K562 (cell line): ENCODE measurements at regions not wholly inside any gene's neighbourhood (a gene's known extent, or its start where the extent isn't known, plus 50 kb on each side); places are given as distances from the start of the nearest gene placed in this dataset.

Experiments
- ATAC-seq: fragments of 200-7000 bp; cut with Tn5 transposase; 3 replicates; pipeline ENCODE4 v1.9.1; 2020; ENCODE audit warnings: moderate library complexity
- BruUV-seq: library from RNA; stranded (reverse); fragments of 400-500 nt; replicated peaks from 2 replicates; lab custom pipeline; 2021; lab: Mats Ljungman, UMichigan
- CTCF ChIA-PET: fragments of 300-600 bp; formaldehyde crosslinking; extraction: SDS; loops from one replicate; lab custom pipeline; 2021; ENCODE audit warnings: low intra/inter-chr PET ratio; lab: Yijun Ruan, JAX
- POLR2A ChIA-PET: fragments of 300-600, 350-650 bp; sonication (Branson Sonifier 250); formaldehyde crosslinking; extraction: SDS; loops from one replicate; lab custom pipeline; 2021; ENCODE audit warnings: antibody characterized with exemption, inconsistent platforms; lab: Yijun Ruan, JAX
- DNase-seq, 4 experiments: peaks; one replicate each; pipeline versions ENCODE4 v3.0.0 to v3.0.0-alpha.2; 2011 to 2018; ENCODE audit warnings: low spot score in 3 of 4, mixed read lengths in 3 of 4; ENCODE audit errors: extremely low read depth in 1 of 4
- FAIRE-seq: peaks from 2 replicates; lab custom pipeline; 2011; peaks lifted over from hg19 to GRCh38; lab: Jason Lieb, UNC
- H2AFZ ChIP-seq: 2 replicates; pipeline ENCODE4 v1.6.0; 2011; ENCODE audit warnings: low read depth, low read length, control low read depth, inconsistent platforms
- H3K27ac ChIP-seq: fragments of 200-600 bp; 3 replicates; pipeline ENCODE4 v1.8.0; 2011; ENCODE audit warnings: low read depth, mild to moderate bottlenecking, control low read depth, inconsistent platforms, low read length, moderate library complexity, mixed read lengths; ENCODE audit errors: extremely low read depth
- H3K27me3 ChIP-seq, 2 experiments: fragments of 300-600 bp in 1 of 2; 2 replicates in 1 of 2; 3 replicates in 1 of 2; pipeline versions ENCODE4 v1.6.0 to v1.8.0; 2011; ENCODE audit warnings: inconsistent platforms in 2 of 2, low read length in 2 of 2, mild to moderate bottlenecking in 1 of 2, mixed read lengths in 1 of 2, moderate library complexity in 1 of 2; ENCODE audit not compliant: control insufficient read depth in 2 of 2, insufficient read depth in 2 of 2
- H3K36me3 ChIP-seq: fragments of 300-600 bp; 3 replicates; pipeline ENCODE4 v1.8.0; 2011; ENCODE audit warnings: mild to moderate bottlenecking, low read length, inconsistent platforms; ENCODE audit not compliant: control insufficient read depth, insufficient read depth
- H3K4me1 ChIP-seq, 2 experiments: fragments of 200-600 bp in 1 of 2; replicated peaks in 1 of 2; 2 replicates in 1 of 2; 3 replicates in 1 of 2; pipeline versions ENCODE4 v1.5.1 to v1.8.0; 2011; ENCODE audit warnings: inconsistent platforms in 2 of 2, low read length in 2 of 2, mild to moderate bottlenecking in 1 of 2, mixed read lengths in 1 of 2, moderate library complexity in 1 of 2; ENCODE audit not compliant: control insufficient read depth in 2 of 2, insufficient read depth in 2 of 2
- H3K4me2 ChIP-seq: 2 replicates; pipeline ENCODE4 v1.6.1; 2011; ENCODE audit warnings: low read length, control low read depth, inconsistent platforms, mixed read lengths; ENCODE audit not compliant: insufficient read depth
- H3K4me3 ChIP-seq: fragments of 200-600 bp; sonication (generic), shearing (Covaris generic); 2 replicates; pipeline ENCODE4 v1.5.1; 2016; ENCODE audit warnings: control low read depth, inconsistent platforms
- H3K79me2 ChIP-seq: fragments of 200-600 bp; 3 replicates; pipeline ENCODE4 v1.8.0; 2011; ENCODE audit warnings: low read length, inconsistent platforms; ENCODE audit not compliant: control insufficient read depth, insufficient read depth
- H3K9ac ChIP-seq, 2 experiments: 2 replicates each; pipeline versions ENCODE4 v1.6.0 to v1.6.1; 2011; ENCODE audit warnings: low read depth in 2 of 2, low read length in 2 of 2, control low read depth in 1 of 2, inconsistent platforms in 1 of 2, mild to moderate bottlenecking in 1 of 2, mixed read lengths in 1 of 2; ENCODE audit not compliant: insufficient read depth in 1 of 2
- H3K9me1 ChIP-seq: one replicate; pipeline ENCODE4 v1.6.0; 2011; ENCODE audit warnings: inconsistent platforms, mild to moderate bottlenecking, low read length, moderate library complexity; ENCODE audit not compliant: control insufficient read depth, insufficient read depth
- H3K9me3 ChIP-seq: replicated peaks from 2 replicates; pipeline ENCODE4 v1.5.1; 2011; ENCODE audit warnings: low read depth, low read length, inconsistent platforms; ENCODE audit not compliant: control insufficient read depth, insufficient read depth
- H4K20me1 ChIP-seq: replicated peaks from 2 replicates; pipeline ENCODE4 v1.6.1; 2011; ENCODE audit warnings: low read length, inconsistent platforms, mixed read lengths; ENCODE audit not compliant: control insufficient read depth, insufficient read depth
- CBFA2T2 ChIP-seq: fragments of 450-650 bp; conservative IDR thresholded peaks from 2 replicates; pipeline ENCODE4 v1.6.1; 2017; ENCODE audit warnings: mild to moderate bottlenecking
- CBFA2T3 ChIP-seq: fragments of 450-650 bp; IDR thresholded peaks from 2 replicates; pipeline ENCODE4 v1.6.1; 2017
- CHD1 ChIP-seq: fragments of 200-600 bp; sonication (generic); IDR thresholded peaks from one replicate; pipeline ENCODE4 v1.6.1; 2012; ENCODE audit warnings: mild to moderate bottlenecking, moderate library complexity, low read length, inconsistent platforms
- L3MBTL2 ChIP-seq: fragments of 450-650 bp; IDR thresholded peaks from 2 replicates; pipeline ENCODE4 v1.6.1; 2016; ENCODE audit warnings: mild to moderate bottlenecking, moderate library complexity
- MCM3 ChIP-seq: fragments of 450-650 bp; IDR thresholded peaks from 2 replicates; pipeline ENCODE4 v1.6.1; 2016
- MYC ChIP-seq, 2 experiments: fragments of 250-450 bp in 1 of 2; sonication (Bioruptor Pico) in 1 of 2; IDR thresholded peaks; 2 replicates each; pipeline versions ENCODE4 v1.5.1 to v1.6.1; 2012 to 2021; ENCODE audit warnings: low read depth in 2 of 2, borderline replicate concordance in 1 of 2, improper control_type of control experiment in 1 of 2, low read length in 1 of 2, mild to moderate bottlenecking in 1 of 2, moderate library complexity in 1 of 2
- RAD21 ChIP-seq, 2 experiments: fragments of 250-450 bp in 1 of 2; fragments of 450-650 bp in 1 of 2; sonication (Bioruptor Pico) in 1 of 2; formaldehyde crosslinking in 1 of 2; IDR thresholded peaks in 1 of 2; conservative IDR thresholded peaks in 1 of 2; 2 replicates each; pipeline versions ENCODE4 v1.4.0 to v1.8.0; 2020 to 2022; ENCODE audit warnings: mild to moderate bottlenecking in 2 of 2, moderate library complexity in 1 of 2
- TEAD4 ChIP-seq, 2 experiments: sonication (generic) in 1 of 2; formaldehyde crosslinking in 1 of 2; IDR thresholded peaks; 2 replicates each; pipeline versions ENCODE4 v1.6.1 to v1.8.0; 2012 to 2022; ENCODE audit warnings: borderline replicate concordance in 1 of 2, inconsistent platforms in 1 of 2, low read length in 1 of 2, mild to moderate bottlenecking in 1 of 2, missing genetic modification reagents in 1 of 2
- ZNF592 ChIP-seq: fragments of 450-650 bp; IDR thresholded peaks from 2 replicates; pipeline ENCODE4 v1.6.1; 2017; ENCODE audit warnings: antibody characterized with exemption, mild to moderate bottlenecking
- WGBS: fragments of 100-300 bp; shearing (Covaris generic); methylation state at CpG from one replicate; pipeline ENCODE4 v1.1.6; 2016; ENCODE audit warnings: low coverage, mixed read lengths; ENCODE audit not compliant: insufficient coverage; ENCODE audit errors: missing lambda C conversion rate; 5-methylcytosine and 5-hydroxymethylcytosine counted together
- in situ Hi-C: fragments of 300-500 bp; cut with MboI; formaldehyde crosslinking; loops from 4 replicates; pipeline ENCODE4 v1.15.0; 2018; ENCODE audit warnings: inconsistent platforms, mixed read lengths
- intact Hi-C: fragments of 100-400 bp; cut with micrococcal nuclease; formaldehyde crosslinking; loops from 2 replicates; pipeline ENCODE4 v1.14.2; 2022

DNA sequence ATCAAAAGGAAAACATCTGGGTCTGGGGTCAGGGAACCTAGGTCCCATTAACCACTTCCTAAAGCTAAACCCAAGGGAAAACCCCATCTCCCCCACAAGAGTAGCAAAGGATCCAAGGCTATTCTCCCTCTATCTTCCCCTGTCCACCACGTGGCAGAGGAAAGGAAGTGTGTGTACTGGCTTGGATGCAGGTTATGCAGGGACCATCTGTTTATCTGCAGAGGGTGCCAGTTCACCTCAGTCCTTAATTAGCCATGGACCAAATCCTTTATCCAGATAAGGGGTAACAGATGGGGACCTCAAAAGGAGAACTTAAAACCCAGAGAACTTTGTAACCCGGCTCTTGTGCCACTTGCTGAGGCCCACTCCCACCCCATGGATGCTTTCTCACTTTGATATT is 135.3 kb downstream of the ZNF518B start:
- H3K9me3 ChIP-seq = no peaks in the 10 kb centered on the region
- ChIA-PET POLR2A (interaction anchor here (1.9 kb wide), 1 partner anchor 15 kb away, joined by 4 read pairs; no protein-coding TSS in a partner anchor), CTCF (no interaction called here)
- peak in 2 of 4 experiments; percentile 24 to 25 for DNase-seq
- H3K4me2 ChIP-seq = no peak overlapping the region; the same call in 1 of the 2 replicates
- 25% methylated on average over 2 of the region's 2 CpGs for WGBS
- no TSS peak for BruUV-seq
- FAIRE-seq = no peak
- in situ Hi-C loops (no loop called here), intact Hi-C loops (no loop called here)
- H3K27ac ChIP-seq = no peak overlapping the region
- H3K4me1 ChIP-seq = peaks cover 9 to 47% of the 10 kb centered on the region in 2 experiments; a peak in 4 of 5 replicates
- no peak for ATAC-seq
- TF ChIP-seq RAD21 (CRISPR knock-in tag; conservative IDR thresholded peaks at IDR 0.05 in 1 of 2, IDR thresholded peaks at IDR 0.05 in 1 of 2) (0 out of 4 replicates have a peak, but pooled peaks of 1 of the 2 experiments have one; percentile 18), L3MBTL2 (peak; percentile 35; the same call in 1 of the 2 replicates), TEAD4 (IDR thresholded peaks at IDR 0.05; ENCODE audit: low read length) (peak; percentile 22; the same call in 1 of the 2 replicates), TEAD4 (CRISPR knock-in tag; IDR thresholded peaks at IDR 0.05; ENCODE audit: borderline replicate concordance) (no peak), MCM3 (no peak), CBFA2T3 (peak; percentile 45), CBFA2T2 (peak; percentile 22; the same call in 1 of the 2 replicates), ZNF592 (peak; percentile 45; the same call in 1 of the 2 replicates), CHD1 (no peak), MYC (IDR thresholded peaks at IDR 0.05; ENCODE audit: low read depth, low read length) (0 out of 2 replicates have a peak, but pooled peaks have one; percentile 41), MYC (CRISPR knock-in tag; IDR thresholded peaks at IDR 0.05; ENCODE audit: borderline replicate concordance, low read depth) (no peak)
- H3K4me3 ChIP-seq = no peak overlapping the region
- no peaks in the 10 kb centered on the region for H3K27me3 ChIP-seq
- no peaks in the 10 kb centered on the region for H3K79me2 ChIP-seq
- no peak overlapping the region for H3K9ac ChIP-seq
- no peaks in the 10 kb centered on the region; the same call in 2 of the 3 replicates for H3K36me3 ChIP-seq
- no peaks in the 10 kb centered on the region for H3K9me1 ChIP-seq
- H2AFZ ChIP-seq = peak overlapping the region; percentile 47
- no peaks in the 10 kb centered on the region for H4K20me1 ChIP-seq
